ENCODE measurements at regions not wholly inside any gene's neighbourhood (a gene's known extent, or its start where the extent isn't known, plus 50 kb on each side); places are given as distances from the start of the nearest gene placed in this dataset.

GRCh38 chr2:204184226-204184625, 247.7 kb downstream of the ICOS start:
- FAIRE-seq = no peak

DNA sequence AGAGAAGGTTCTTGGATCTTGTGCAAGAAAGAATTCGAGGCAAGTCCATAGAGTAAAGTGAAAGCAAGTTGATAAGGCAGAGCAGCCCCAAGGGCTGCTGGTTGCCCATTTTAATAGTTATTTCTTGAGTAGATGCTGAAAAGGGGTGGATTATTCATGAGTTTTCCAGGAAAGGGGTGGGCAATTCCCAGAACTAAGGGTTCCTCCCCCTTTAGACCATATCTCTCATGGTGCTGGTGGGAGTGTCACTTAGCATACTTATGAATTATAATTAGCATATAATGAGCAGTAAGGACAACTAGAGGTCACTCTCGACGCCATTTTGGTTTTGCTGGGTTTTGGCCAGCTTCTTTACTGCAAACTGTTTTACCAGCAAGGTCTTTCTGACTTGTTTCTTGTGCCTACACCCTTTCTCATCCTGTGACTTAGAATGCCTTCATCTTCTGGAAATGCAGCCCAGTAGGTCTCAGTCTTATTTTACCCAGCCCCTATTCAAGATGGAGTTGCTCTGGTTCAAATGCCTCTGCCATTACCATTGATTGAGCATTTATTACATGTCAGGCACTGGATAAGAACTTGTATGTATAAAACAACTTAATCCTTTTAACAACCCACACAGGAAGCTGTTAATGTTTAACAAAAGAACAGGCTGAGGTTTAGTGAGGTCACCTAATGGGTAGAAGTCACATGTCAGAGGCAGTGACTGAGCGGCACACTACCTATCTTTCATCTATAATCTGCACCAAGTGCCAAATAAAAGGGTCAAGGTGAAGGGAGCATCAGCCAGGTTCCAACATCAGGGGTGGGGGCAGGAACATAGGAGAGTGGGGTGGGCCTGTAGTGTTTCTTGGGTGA, 250.9 kb downstream of the ICOS start:
- FAIRE-seq = no peak

GRCh38 chr2:204191574-204191973, 255.0 kb downstream of the ICOS start:
- FAIRE-seq = no peak

GRCh38 chr2:204195498-204195897, 258.9 kb downstream of the ICOS start:
- no peak for FAIRE-seq

DNA sequence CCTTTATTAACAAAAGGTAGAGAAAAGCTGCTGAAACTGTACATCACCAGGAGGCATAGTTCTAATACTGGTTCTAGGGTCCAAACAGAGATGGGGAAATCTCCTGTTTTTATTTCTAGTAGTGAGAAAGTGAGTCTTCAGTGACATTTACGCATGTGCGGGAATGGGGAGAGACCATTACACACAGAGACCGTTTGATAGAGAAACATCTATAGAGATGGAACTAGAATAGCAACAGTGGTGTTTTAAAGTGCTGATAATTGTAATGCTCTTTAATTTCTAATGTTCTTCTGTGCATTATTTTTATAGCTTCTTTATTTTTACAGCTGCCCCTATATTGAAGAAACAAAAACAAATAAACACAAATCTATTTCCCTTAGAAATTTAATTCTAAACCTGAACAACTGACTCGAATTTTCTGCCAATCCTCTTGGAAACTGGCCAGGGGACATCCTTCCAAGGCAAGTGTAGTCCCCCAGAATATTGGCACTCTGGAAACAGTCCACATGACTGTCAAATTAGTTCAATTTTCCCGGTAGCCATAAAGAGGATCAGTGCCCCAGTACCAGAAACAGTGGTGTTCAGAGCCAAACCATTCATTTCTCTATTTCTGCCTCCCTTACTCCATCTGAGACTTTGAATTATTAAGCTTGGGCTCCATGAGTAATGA, 260.9 kb downstream of the ICOS start:
- FAIRE-seq = no peak

DNA sequence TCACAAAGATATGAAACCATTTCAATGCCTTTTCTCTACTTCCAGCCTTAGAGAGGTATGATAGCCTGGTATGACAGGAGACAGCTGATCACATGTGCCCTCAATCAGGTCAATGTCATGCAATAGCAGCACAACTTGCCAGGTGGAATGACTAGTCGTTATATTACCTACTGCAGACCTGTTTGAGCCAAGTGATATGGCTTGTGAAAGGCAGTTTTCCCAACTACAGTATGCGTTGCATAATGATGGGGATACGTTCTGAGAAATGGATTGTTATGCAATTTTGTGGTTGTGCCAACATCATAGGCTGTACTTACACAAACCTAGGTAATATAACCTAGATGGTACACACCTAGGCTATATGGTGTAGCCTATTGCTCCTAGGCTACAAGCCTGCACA, 262.8 kb downstream of the ICOS start:
- FAIRE-seq = no peak

GRCh38 chr2:204201507-204201906, 264.9 kb downstream of the ICOS start:
- FAIRE-seq = no peak

- no peak for FAIRE-seq
Measured at GRCh38 chr2:204202253-204202652, 265.7 kb downstream of the ICOS start.

- no peak for FAIRE-seq
Measured at GRCh38 chr2:204203704-204204103, 267.1 kb downstream of the ICOS start.

GRCh38 chr2:204205082-204205481, 268.5 kb downstream of the ICOS start:
- no peak for FAIRE-seq

- no peak for FAIRE-seq
Measured at GRCh38 chr2:204205538-204205937, 269.0 kb downstream of the ICOS start.

GRCh38 chr2:204207866-204208265, 271.3 kb downstream of the ICOS start:
- no peak for FAIRE-seq

- no peak for FAIRE-seq
Measured at GRCh38 chr2:204213588-204213987, 277.0 kb downstream of the ICOS start.

DNA sequence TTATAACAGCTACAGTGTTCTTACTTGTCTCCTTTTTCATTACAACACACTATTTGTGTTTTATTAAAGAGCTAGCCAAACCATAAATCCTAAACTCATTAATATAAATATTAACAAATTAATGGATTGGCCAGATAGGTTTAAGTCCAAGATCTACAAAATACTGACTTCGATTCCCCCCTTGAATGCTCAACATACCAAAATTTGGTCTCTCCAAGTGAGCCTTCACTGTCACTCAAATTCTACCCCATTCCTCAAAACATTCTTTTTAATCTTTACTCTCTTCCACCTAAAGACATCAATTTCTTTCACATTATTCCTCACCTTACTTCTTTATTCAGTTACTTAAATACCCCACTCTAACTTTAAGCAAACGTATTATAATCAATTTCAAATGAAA, 281.5 kb downstream of the ICOS start:
- FAIRE-seq = no peak

- no peak for FAIRE-seq
Measured at GRCh38 chr2:204219196-204219595, 282.6 kb downstream of the ICOS start.

DNA sequence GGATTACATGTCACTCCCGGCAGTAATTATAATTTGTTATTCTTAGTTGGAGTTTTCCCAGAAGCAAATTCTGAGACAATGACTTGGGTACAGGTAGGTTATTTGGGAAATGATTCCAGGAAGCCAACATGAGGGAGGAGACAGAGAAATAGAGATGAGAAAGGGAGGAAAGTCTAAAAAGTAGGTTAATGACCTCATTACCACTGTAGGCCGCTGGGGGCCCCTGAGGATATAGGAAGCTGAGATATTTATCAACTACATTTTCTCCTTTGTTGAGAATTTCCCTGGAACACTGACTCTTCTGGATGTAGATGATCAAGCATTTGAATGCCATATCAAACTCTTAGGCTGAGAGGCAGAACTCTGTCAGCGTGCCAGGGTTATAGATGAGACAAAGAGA, 284.3 kb downstream of the ICOS start:
- FAIRE-seq = no peak

DNA sequence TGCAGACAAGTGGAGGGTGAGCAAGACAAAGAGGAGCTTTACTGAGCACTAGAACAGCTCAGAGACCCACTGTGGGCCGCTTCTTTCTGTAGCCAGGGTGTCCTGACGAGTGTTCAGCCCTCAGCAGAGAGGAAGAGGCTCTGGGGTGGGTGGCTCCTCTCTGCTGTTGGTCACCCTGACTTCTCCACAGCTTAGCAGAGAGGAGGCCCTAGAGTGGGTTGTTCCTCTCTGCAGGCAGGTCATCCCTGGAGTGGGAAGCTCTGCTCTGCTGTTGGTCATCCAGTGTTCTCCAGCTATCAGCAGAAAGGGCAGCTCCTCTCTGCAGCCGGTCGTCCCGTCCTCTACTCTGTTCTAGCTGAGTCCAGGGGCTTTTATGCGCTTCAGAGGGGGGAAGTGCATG, 286.5 kb downstream of the ICOS start:
- no peak for FAIRE-seq

DNA sequence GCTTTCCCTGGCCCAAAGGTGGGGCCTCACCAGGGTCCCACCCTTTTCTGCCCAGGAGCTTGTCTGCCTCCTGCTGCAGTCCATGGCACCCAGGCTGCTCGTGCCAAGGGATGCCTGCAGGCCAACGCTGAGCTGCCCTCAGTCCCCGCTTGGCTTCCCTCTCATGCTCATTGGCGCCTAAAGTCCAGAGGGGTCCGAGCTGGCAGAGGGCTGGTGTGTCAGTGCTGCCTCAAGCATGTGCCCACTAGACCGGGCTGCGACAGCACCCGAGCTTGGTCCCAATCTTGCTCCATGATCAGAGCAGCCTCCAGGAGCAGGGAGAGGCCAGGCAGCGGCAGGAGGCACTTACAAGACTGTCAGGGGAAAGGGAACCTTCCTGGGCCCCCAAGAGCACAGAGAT, 287.0 kb downstream of the ICOS start:
- no peak for FAIRE-seq

DNA sequence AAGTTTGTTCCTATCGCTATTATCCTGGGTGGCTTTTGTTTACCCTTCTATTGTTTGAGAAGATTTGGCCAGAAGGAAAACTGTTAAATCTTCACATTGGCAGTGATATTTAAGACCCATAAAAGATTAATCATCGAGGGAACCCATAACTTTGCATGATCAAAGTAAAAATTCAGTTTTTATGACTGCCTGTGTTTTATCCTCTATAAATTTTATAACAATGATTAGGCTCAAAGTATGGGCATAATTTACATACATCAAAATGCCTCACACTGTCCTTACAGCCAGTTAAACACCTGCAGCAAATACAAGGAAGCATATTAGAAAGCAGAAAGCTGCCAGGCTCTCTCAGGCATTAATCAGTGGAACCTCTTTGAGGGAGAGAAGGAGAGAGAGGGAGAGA, 289.1 kb downstream of the ICOS start:
- no peak for FAIRE-seq

DNA sequence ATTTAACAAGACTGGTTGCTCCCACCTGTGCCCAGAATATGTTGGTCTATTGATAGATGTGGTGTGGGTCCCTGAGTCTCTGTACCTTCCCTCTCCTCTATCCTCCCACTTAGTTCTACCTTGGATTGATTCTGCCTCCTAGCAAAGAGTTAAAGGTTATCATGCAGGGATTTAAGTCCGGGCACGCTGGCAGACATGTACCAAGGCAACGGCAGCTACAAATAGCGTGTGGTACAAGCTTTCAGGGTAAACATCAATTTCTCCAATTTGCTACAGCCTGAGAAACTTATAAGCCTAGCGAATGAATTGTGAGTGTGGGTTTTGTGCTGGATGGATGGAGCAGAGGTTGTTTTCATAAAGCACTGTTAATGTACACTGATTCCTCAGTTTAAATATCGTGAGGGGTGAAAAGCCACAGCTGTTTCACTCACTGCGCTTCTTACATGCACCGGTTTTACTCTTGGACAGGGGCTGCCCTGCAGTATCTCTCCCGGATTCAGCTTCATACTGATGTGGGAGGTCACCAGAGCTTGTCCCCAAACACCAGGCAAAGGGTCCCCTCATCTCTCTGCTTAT, 289.8 kb downstream of the ICOS start:
- FAIRE-seq = no peak

DNA sequence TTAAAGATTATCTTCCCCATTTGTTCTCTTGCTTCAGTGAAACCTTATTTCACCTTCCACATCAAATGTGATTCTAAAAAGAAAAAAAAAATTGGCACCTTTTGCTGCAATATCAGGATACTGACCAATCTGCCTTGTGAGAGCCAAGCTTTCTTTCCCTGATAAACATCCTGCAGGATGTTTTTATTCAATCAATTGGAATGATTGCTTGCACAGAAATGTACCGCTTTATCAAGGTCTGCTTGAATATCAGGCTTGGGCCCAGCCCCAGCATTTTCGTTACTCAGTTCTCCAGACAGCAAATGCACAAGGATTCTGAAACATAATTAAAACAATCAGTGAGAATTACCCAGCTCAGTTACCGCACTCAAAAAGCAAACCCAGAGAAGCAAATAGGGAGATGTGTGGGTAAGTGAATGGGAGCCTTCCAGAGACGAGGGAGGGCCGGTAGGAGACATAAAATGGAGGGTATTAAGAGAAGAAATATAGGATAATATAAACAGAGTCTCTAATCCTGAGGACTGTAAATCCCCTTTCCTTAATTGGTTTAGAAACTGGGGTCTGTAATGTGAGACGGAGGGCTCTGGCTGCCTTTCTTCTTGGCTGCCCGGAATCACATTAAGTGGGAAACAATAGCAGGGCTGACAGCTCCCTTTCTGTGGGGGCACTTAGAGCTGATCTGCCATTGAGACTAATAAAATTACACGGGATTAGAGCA, 291.8 kb downstream of the ICOS start:
- no peak for FAIRE-seq

DNA sequence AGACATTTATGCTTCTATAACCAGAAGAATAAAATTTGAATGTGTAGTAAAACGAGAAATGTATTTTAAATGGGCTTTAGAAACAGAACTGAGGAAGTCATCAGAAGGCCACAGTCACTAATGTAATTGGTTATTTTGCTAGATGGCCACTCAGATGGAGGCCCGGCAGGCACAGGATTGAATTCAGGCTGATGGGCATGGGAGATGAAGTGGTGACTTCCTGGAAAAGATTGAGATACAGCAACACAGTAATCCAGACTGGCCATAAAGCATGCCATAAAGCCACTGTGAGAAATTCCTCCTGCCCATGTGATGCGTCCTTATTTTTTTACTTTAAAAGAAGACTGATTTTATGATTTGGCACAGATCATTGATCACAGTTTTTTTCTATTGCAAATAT, 297.7 kb downstream of the ICOS start:
- FAIRE-seq = no peak

GRCh38 chr2:204234879-204235278, 298.3 kb downstream of the ICOS start:
- no peak for FAIRE-seq

DNA sequence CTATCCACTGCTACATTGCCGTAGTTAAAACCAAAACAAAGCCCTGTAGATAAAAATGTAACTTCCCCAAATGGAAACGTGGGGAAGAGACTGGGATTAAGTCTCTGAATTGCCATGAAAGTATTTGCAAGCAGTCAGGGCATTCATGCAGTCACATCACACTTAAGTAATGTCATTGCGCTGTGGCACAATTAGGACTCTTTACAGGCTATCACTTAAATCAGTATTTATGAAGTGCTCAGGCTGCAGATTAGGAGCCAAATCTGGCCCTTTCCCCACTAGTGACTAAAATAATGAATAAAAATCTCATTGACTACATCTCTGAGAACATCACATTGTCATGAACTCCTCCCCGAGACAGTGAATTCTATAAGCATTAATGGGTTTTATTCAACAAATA, 300.9 kb downstream of the ICOS start:
- FAIRE-seq = no peak
